ENCODE measurements at regions not wholly inside any gene's neighbourhood (a gene's known extent, or its start where the extent isn't known, plus 50 kb on each side); places are given as distances from the start of the nearest gene placed in this dataset.

GRCh38 chr4:186851291-186852072 lies 127.8 kb upstream of the FAT1 start:
- Histone ChIP-seq H3K9me3 (ENCODE audit: low read depth, low read length, poor library complexity, severe bottlenecking) (peaks cover 5% of the 10 kb centered on the region), H3K4me3 (ENCODE audit: low read depth, low read length, poor library complexity, severe bottlenecking) (no peak overlapping the region), H3K27ac (ENCODE audit: low read depth, low read length, poor library complexity, severe bottlenecking) (no peak overlapping the region), H3K4me1 (ENCODE audit: insufficient read depth, low read length, poor library complexity, severe bottlenecking) (no peaks in the 10 kb centered on the region), H3K27me3 (replicated peaks; ENCODE audit: insufficient read depth, low read depth, low read length, poor library complexity) (no peaks in the 10 kb centered on the region), H3K36me3 (ENCODE audit: insufficient read depth, low read length, poor library complexity, severe bottlenecking) (no peaks in the 10 kb centered on the region)
- ChIA-PET CTCF (no interaction called here), POLR2A (ENCODE audit: low non-redundant PET) (no interaction called here)
- intact Hi-C loops (cut with micrococcal nuclease; ENCODE audit: unreplicated experiment): no loop called here
- DNase-seq (ENCODE audit: low spot score): no peak
- TF ChIP-seq EZH2 (IDR thresholded peaks at IDR 0.05; ENCODE audit: borderline replicate concordance, low read depth, low read length, poor library complexity, severe bottlenecking) (no peak), CTCF (conservative IDR thresholded peaks at IDR 0.05; ENCODE audit: low read depth, low read length) (no peak)
- no TSS peak for BruUV-seq (replicated peaks)

- Histone ChIP-seq H3K27ac (ENCODE audit: low read depth, low read length, poor library complexity, severe bottlenecking) (no peak overlapping the region), H3K27me3 (replicated peaks; ENCODE audit: insufficient read depth, low read depth, low read length, poor library complexity) (no peaks in the 10 kb centered on the region), H3K9me3 (ENCODE audit: low read depth, low read length, poor library complexity, severe bottlenecking) (peaks cover 5% of the 10 kb centered on the region), H3K4me1 (ENCODE audit: insufficient read depth, low read length, poor library complexity, severe bottlenecking) (no peaks in the 10 kb centered on the region), H3K4me3 (ENCODE audit: low read depth, low read length, poor library complexity, severe bottlenecking) (no peak overlapping the region), H3K36me3 (ENCODE audit: insufficient read depth, low read length, poor library complexity, severe bottlenecking) (no peaks in the 10 kb centered on the region)
- no TSS peak for BruUV-seq (replicated peaks)
- ChIA-PET CTCF (no interaction called here), POLR2A (ENCODE audit: low non-redundant PET) (no interaction called here)
- intact Hi-C loops (cut with micrococcal nuclease; ENCODE audit: unreplicated experiment): no loop called here
- no peak for DNase-seq (ENCODE audit: low spot score)
- TF ChIP-seq EZH2 (IDR thresholded peaks at IDR 0.05; ENCODE audit: borderline replicate concordance, low read depth, low read length, poor library complexity, severe bottlenecking) (no peak), CTCF (conservative IDR thresholded peaks at IDR 0.05; ENCODE audit: low read depth, low read length) (no peak)
Measured at GRCh38 chr4:186852073-186852420, 128.4 kb upstream of the FAT1 start.

GRCh38 chr4:186852964-186853391 lies 129.3 kb upstream of the FAT1 start:
- H3K36me3 ChIP-seq (ENCODE audit: insufficient read depth, low read length, poor library complexity, severe bottlenecking): no peaks in the 10 kb centered on the region
- CTCF ChIA-PET: no interaction called here
- H3K4me3 ChIP-seq (ENCODE audit: low read depth, low read length, poor library complexity, severe bottlenecking): no peak overlapping the region
- POLR2A ChIA-PET (ENCODE audit: low non-redundant PET): no interaction called here
- H3K27ac ChIP-seq (ENCODE audit: low read depth, low read length, poor library complexity, severe bottlenecking): no peak overlapping the region
- DNase-seq (ENCODE audit: low spot score): no peak
- BruUV-seq (replicated peaks): no TSS peak
- no peak for TF ChIP-seq CTCF (conservative IDR thresholded peaks at IDR 0.05; ENCODE audit: low read depth, low read length)
- no peak for TF ChIP-seq EZH2 (IDR thresholded peaks at IDR 0.05; ENCODE audit: borderline replicate concordance, low read depth, low read length, poor library complexity, severe bottlenecking)
- intact Hi-C loops (cut with micrococcal nuclease; ENCODE audit: unreplicated experiment): no loop called here
- no peaks in the 10 kb centered on the region for H3K27me3 ChIP-seq (replicated peaks; ENCODE audit: insufficient read depth, low read depth, low read length, poor library complexity)
- H3K9me3 ChIP-seq (ENCODE audit: low read depth, low read length, poor library complexity, severe bottlenecking): peaks cover 5% of the 10 kb centered on the region
- H3K4me1 ChIP-seq (ENCODE audit: insufficient read depth, low read length, poor library complexity, severe bottlenecking): no peaks in the 10 kb centered on the region

Data from A673 (cell line).